PFSK-1 (cell line): ENCODE measurements at regions not wholly inside any gene's neighbourhood (a gene's known extent, or its start where the extent isn't known, plus 50 kb on each side); places are given as distances from the start of the nearest gene placed in this dataset.

ENCODE experiments used
- FOXP2 ChIP-seq: optimal IDR thresholded peaks from 2 replicates; pipeline ENCODE3; 2011; ENCODE audit warnings: borderline replicate concordance, control low read depth, inconsistent platforms; ENCODE audit not compliant: insufficient read depth; ENCODE audit errors: extremely low read length, extremely low read depth
- POLR2AphosphoS5 ChIP-seq: IDR thresholded peaks from 2 replicates; pipeline ENCODE4 v1.6.1; 2012; ENCODE audit warnings: low read depth, mild to moderate bottlenecking, control low read depth, low read length, moderate library complexity
- REST ChIP-seq, 2 experiments: IDR thresholded peaks; 2 replicates each; pipeline versions ENCODE4 v1.6.1 to v1.8.0; 2011 to 2012; ENCODE audit warnings: low read depth in 2 of 2, low read length in 2 of 2, control low read depth in 1 of 2, inconsistent platforms in 1 of 2, mild to moderate bottlenecking in 1 of 2, moderate library complexity in 1 of 2; ENCODE audit not compliant: insufficient read depth in 1 of 2
- SIN3A ChIP-seq: IDR thresholded peaks from 2 replicates; pipeline ENCODE4 v1.6.1; 2012; ENCODE audit warnings: mild to moderate bottlenecking, low read length, moderate library complexity, borderline replicate concordance; ENCODE audit not compliant: insufficient read depth
- TAF1 ChIP-seq: IDR thresholded peaks from 2 replicates; pipeline ENCODE4 v1.6.1; 2012; ENCODE audit warnings: low read length, control low read depth, borderline replicate concordance; ENCODE audit not compliant: insufficient read depth

GRCh38 chr13:104355041-104355670 is 1288.9 kb upstream of the SLC10A2 start:
- TF ChIP-seq POLR2AphosphoS5 = no peak

GRCh38 chr13:104327211-104327610 is 1261.0 kb upstream of the SLC10A2 start:
- no peak for TF ChIP-seq FOXP2
- TF ChIP-seq SIN3A = no peak
- no peak for TF ChIP-seq REST (IDR thresholded peaks at IDR 0.05; ENCODE audit: insufficient read depth in 1 of 2, low read depth in 2 of 2, low read length in 2 of 2)
- no peak for TF ChIP-seq POLR2AphosphoS5
- no peak for TF ChIP-seq TAF1

- TF ChIP-seq POLR2AphosphoS5 (no peak), SIN3A (no peak), TAF1 (no peak), REST (IDR thresholded peaks at IDR 0.05; ENCODE audit: insufficient read depth in 1 of 2, low read depth in 2 of 2, low read length in 2 of 2) (no peak), FOXP2 (no peak)
These were observed 1260.3 kb upstream of the SLC10A2 start for GRCh38 chr13:104326523-104326922.

GRCh38 chr13:104321756-104322155 is 1255.5 kb upstream of the SLC10A2 start:
- TF ChIP-seq FOXP2 (no peak), TAF1 (no peak), REST (IDR thresholded peaks at IDR 0.05; ENCODE audit: insufficient read depth in 1 of 2, low read depth in 2 of 2, low read length in 2 of 2) (no peak)

- TF ChIP-seq REST (IDR thresholded peaks at IDR 0.05; ENCODE audit: insufficient read depth in 1 of 2, low read depth in 2 of 2, low read length in 2 of 2) (no peak), SIN3A (no peak)
These were observed 1254.2 kb upstream of the SLC10A2 start for GRCh38 chr13:104320446-104320845.
